Right lobe of liver (tissue), 6 donors: ENCODE measurements at regions not wholly inside any gene's neighbourhood (a gene's known extent, or its start where the extent isn't known, plus 50 kb on each side); places are given as distances from the start of the nearest gene placed in this dataset.

Source experiments
- ATAC-seq, 4 donors: fragments of 200-7000 bp; cut with Tn5 transposase; one replicate each; pipeline ENCODE4 v1.9.1; 2020; ENCODE audit warnings: mild to moderate bottlenecking in 4 of 4, moderate library complexity in 4 of 4
- DNase-seq, 3 donors: peaks; one replicate each; pipeline ENCODE4 v3.0.0-alpha.2; 2020
- H3K27ac ChIP-seq, 3 donors: fragments of 200-600 bp; one replicate each; pipeline ENCODE4 v1.8.0; 2022
- H3K27me3 ChIP-seq, 2 donors: fragments of 200-600 bp; one replicate each; pipeline ENCODE4 v1.8.0; 2022
- H3K36me3 ChIP-seq, 4 donors: fragments of 200-600 bp; sonication (generic) in 1 of 4; one replicate each; pipeline versions ENCODE4 v1.5.1 to v1.8.0; 2017 to 2022; ENCODE audit warnings: control low read depth in 1 of 4
- H3K4me1 ChIP-seq, 4 donors: fragments of 200-600 bp; sonication (generic) in 1 of 4; one replicate each; pipeline versions ENCODE4 v1.5.1 to v1.8.0; 2017 to 2022; ENCODE audit warnings: control low read depth in 1 of 4
- H3K4me3 ChIP-seq, 3 donors: fragments of 200-600 bp; one replicate each; pipeline ENCODE4 v1.8.0; 2022
- H3K9me3 ChIP-seq, 4 donors: fragments of 200-600 bp; sonication (generic) in 1 of 4; one replicate each; pipeline versions ENCODE4 v1.5.1 to v1.8.0; 2017 to 2022; ENCODE audit warnings: control low read depth in 1 of 4
- CTCF ChIP-seq, 4 donors: fragments of 200-600 bp in 3 of 4; fragments of 450-650 bp in 1 of 4; IDR thresholded peaks; one replicate each; pipeline versions ENCODE4 v1.5.1 to v1.8.0; 2016 to 2022; ENCODE audit warnings: antibody characterized with exemption in 4 of 4, mild to moderate bottlenecking in 2 of 4
- POLR2A ChIP-seq: fragments of 450-650 bp; IDR thresholded peaks from one replicate; pipeline ENCODE4 v1.6.1; 2017; ENCODE audit warnings: antibody characterized with exemption, mild to moderate bottlenecking
- WGBS: methylation state at CpG from one replicate; pipeline ENCODE4 v1.1.6; 2018; ENCODE audit warnings: low coverage, low lambda C conversion rate; ENCODE audit not compliant: insufficient coverage; ENCODE audit errors: missing lambda C conversion rate; 5-methylcytosine and 5-hydroxymethylcytosine counted together
- intact Hi-C, 2 donors: fragments of 100-400 bp; cut with DNase I; formaldehyde crosslinking; loops; one replicate each; pipeline versions ENCODE4 v1.11.2 to v1.14.1; 2022
- donor health status: DM: no; HTN: yes; CAD: no.
- donor health status: DM: no; HTN: no; CAD: no.
- donor health status: DM: no; HTN: no; CAD: no.
- donor health status: DM: no; HTN: yes; CAD: no.
- donor health status: DM: no; HTN: yes; CAD: no.

- no peak for TF ChIP-seq CTCF (IDR thresholded peaks at IDR 0.05)
- no peak for TF ChIP-seq POLR2A
- Histone ChIP-seq H3K27me3 (no peaks in the 10 kb centered on the region), H3K4me1 (no peaks in the 10 kb centered on the region), H3K9me3 (no peaks in the 10 kb centered on the region), H3K4me3 (no peak overlapping the region), H3K27ac (no peak overlapping the region), H3K36me3 (no peaks in the 10 kb centered on the region)
- 67% methylated on average over 3 of the region's 4 CpGs for WGBS
- ATAC-seq (no peak), DNase-seq (no peak)
- intact Hi-C loops, result no loop called here
Measured at GRCh38 chr3:70779296-70779695, 466.9 kb upstream of the MDFIC2 start.

GRCh38 chr3:70776081-70776480 lies 463.6 kb upstream of the MDFIC2 start:
- Histone ChIP-seq H3K4me3 (no peak overlapping the region), H3K4me1 (no peaks in the 10 kb centered on the region), H3K27ac (no peak overlapping the region), H3K36me3 (no peaks in the 10 kb centered on the region), H3K9me3 (no peaks in the 10 kb centered on the region), H3K27me3 (no peaks in the 10 kb centered on the region)
- DNase-seq (no peak), ATAC-seq (no peak)
- intact Hi-C loops, result no loop called here
- whole genome bisulfite sequencing, result 30% methylated on average over 2 of the region's 2 CpGs
- TF ChIP-seq CTCF (IDR thresholded peaks at IDR 0.05) (no peak), POLR2A (no peak)

GRCh38 chr3:70775257-70775656 lies 462.8 kb upstream of the MDFIC2 start:
- H3K27ac ChIP-seq, result no peak overlapping the region
- DNase-seq (no peak), ATAC-seq (no peak)
- intact Hi-C loops, result no loop called here
- H3K36me3 ChIP-seq, result no peaks in the 10 kb centered on the region
- H3K4me3 ChIP-seq, result no peak overlapping the region
- TF ChIP-seq POLR2A, result no peak
- TF ChIP-seq CTCF (IDR thresholded peaks at IDR 0.05), result no peak
- 56% methylated on average over 4 of the region's 4 CpGs for WGBS
- no peaks in the 10 kb centered on the region for H3K4me1 ChIP-seq
- H3K27me3 ChIP-seq, result no peaks in the 10 kb centered on the region
- H3K9me3 ChIP-seq, result no peaks in the 10 kb centered on the region

GRCh38 chr3:70774641-70775040 lies 462.2 kb upstream of the MDFIC2 start:
- 33% methylated on average over 1 of the region's 1 CpG for WGBS
- intact Hi-C loops, result no loop called here
- no peak overlapping the region for H3K27ac ChIP-seq
- TF ChIP-seq CTCF (IDR thresholded peaks at IDR 0.05) (no peak), POLR2A (no peak)
- H3K9me3 ChIP-seq, result no peaks in the 10 kb centered on the region
- no peaks in the 10 kb centered on the region for H3K36me3 ChIP-seq
- H3K27me3 ChIP-seq, result no peaks in the 10 kb centered on the region
- no peaks in the 10 kb centered on the region for H3K4me1 ChIP-seq
- DNase-seq (no peak), ATAC-seq (no peak)
- H3K4me3 ChIP-seq, result no peak overlapping the region
